HL-60 (cell line): ENCODE measurements at regions not wholly inside any gene's neighbourhood (a gene's known extent, or its start where the extent isn't known, plus 50 kb on each side); places are given as distances from the start of the nearest gene placed in this dataset.

Experiments
- CTCF ChIP-seq: IDR thresholded peaks from one replicate; pipeline ENCODE4 v1.5.1; 2011; ENCODE audit warnings: low read length, control low read depth, inconsistent platforms; ENCODE audit not compliant: insufficient read depth
- GABPA ChIP-seq: IDR thresholded peaks from 2 replicates; pipeline ENCODE4 v1.6.1; 2012; ENCODE audit warnings: low read depth
- POLR2AphosphoS5 ChIP-seq: IDR thresholded peaks from 2 replicates; pipeline ENCODE4 v1.6.1; 2012; ENCODE audit warnings: low read depth
- REST ChIP-seq: IDR thresholded peaks from 2 replicates; pipeline ENCODE4 v1.6.1; 2012; ENCODE audit warnings: low read depth; ENCODE audit not compliant: insufficient replicate concordance
- SPI1 ChIP-seq: IDR thresholded peaks from 2 replicates; pipeline ENCODE4 v1.6.1; 2012; ENCODE audit warnings: low read depth, mild to moderate bottlenecking, borderline replicate concordance

- TF ChIP-seq CTCF (no peak), POLR2AphosphoS5 (no peak), SPI1 (no peak), REST (no peak), GABPA (no peak)
These were observed 274.8 kb downstream of the SS18 start for GRCh38 chr18:25815659-25816058.
